GM12892 (cell line): ENCODE measurements at regions not wholly inside any gene's neighbourhood (a gene's known extent, or its start where the extent isn't known, plus 50 kb on each side); places are given as distances from the start of the nearest gene placed in this dataset.

ENCODE experiments used
- POLR2A ChIP-seq: IDR thresholded peaks from 2 replicates; pipeline ENCODE4 v1.6.1; 2011; ENCODE audit warnings: low read depth, low read length, control low read depth
- POLR2AphosphoS5 ChIP-seq: IDR thresholded peaks from 2 replicates; pipeline ENCODE4 v1.6.1; 2011; ENCODE audit warnings: low read depth, low read length, control low read depth

DNA sequence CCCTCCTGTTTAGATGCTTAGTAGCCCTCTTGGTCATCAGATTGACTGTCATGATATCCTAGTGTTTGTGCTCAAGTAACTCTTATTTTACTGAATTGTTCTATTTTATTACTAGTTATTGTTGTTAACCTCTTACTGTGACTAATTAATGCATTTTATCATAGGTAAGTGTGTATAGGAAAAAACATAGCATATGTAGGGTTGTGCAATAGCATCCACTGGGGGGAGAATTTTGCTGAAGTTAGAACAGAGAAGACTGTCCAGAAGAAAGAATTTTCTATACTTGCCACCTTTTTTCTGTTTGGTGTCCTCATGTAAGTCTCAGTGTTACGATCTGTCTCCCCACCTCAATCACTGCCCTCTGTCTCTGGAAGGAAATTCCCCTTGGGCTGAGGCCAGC lies 177.4 kb downstream of the RPIA start:
- TF ChIP-seq POLR2AphosphoS5 (no peak), POLR2A (no peak)
